ENCODE measurements at regions not wholly inside any gene's neighbourhood (a gene's known extent, or its start where the extent isn't known, plus 50 kb on each side); places are given as distances from the start of the nearest gene placed in this dataset.

GRCh38 chr3:6254490-6254889, 606.4 kb upstream of the GRM7 start:
- no peak overlapping the region for H3K4me3 ChIP-seq (ENCODE audit: low read depth, low read length)
- no peaks in the 10 kb centered on the region for H3K9me3 ChIP-seq (ENCODE audit: control insufficient read depth, insufficient read depth, low read length)
- H3K9ac ChIP-seq (ENCODE audit: low read depth, low read length): no peak overlapping the region
- H3K4me1 ChIP-seq (ENCODE audit: control insufficient read depth, insufficient read depth, low read length): no peaks in the 10 kb centered on the region
- no peaks in the 10 kb centered on the region for H3K36me3 ChIP-seq (ENCODE audit: control insufficient read depth, insufficient read depth, low read length)
- no peaks in the 10 kb centered on the region for H3K27me3 ChIP-seq (ENCODE audit: control insufficient read depth, insufficient read depth, low read length)

- H3K4me3 ChIP-seq (ENCODE audit: low read depth, low read length): no peak overlapping the region
- H3K9me3 ChIP-seq (ENCODE audit: control insufficient read depth, insufficient read depth, low read length): no peaks in the 10 kb centered on the region
- no peaks in the 10 kb centered on the region for H3K27me3 ChIP-seq (ENCODE audit: control insufficient read depth, insufficient read depth, low read length)
- H3K9ac ChIP-seq (ENCODE audit: low read depth, low read length): no peak overlapping the region
- H3K4me1 ChIP-seq (ENCODE audit: control insufficient read depth, insufficient read depth, low read length): no peaks in the 10 kb centered on the region
- no peaks in the 10 kb centered on the region for H3K36me3 ChIP-seq (ENCODE audit: control insufficient read depth, insufficient read depth, low read length)
Observed at GRCh38 chr3:6255229-6255628, 605.7 kb upstream of the GRM7 start.

GRCh38 chr3:6260551-6261191, 600.2 kb upstream of the GRM7 start:
- no peak overlapping the region for H3K4me3 ChIP-seq (ENCODE audit: low read depth, low read length)
- no peaks in the 10 kb centered on the region for H3K4me1 ChIP-seq (ENCODE audit: control insufficient read depth, insufficient read depth, low read length)
- no peak overlapping the region for H3K9ac ChIP-seq (ENCODE audit: low read depth, low read length)

GRCh38 chr3:6262010-6262409, 598.9 kb upstream of the GRM7 start:
- Histone ChIP-seq H3K27me3 (ENCODE audit: control insufficient read depth, insufficient read depth, low read length) (no peaks in the 10 kb centered on the region), H3K9ac (ENCODE audit: low read depth, low read length) (no peak overlapping the region), H3K36me3 (ENCODE audit: control insufficient read depth, insufficient read depth, low read length) (no peaks in the 10 kb centered on the region), H3K4me1 (ENCODE audit: control insufficient read depth, insufficient read depth, low read length) (no peaks in the 10 kb centered on the region), H3K9me3 (ENCODE audit: control insufficient read depth, insufficient read depth, low read length) (no peaks in the 10 kb centered on the region), H3K4me3 (ENCODE audit: low read depth, low read length) (no peak overlapping the region)

More at GRCh38 chr3:6260551-6261191, 600.2 kb upstream of the GRM7 start:
- H3K9me3 ChIP-seq (ENCODE audit: control insufficient read depth, insufficient read depth, low read length): no peaks in the 10 kb centered on the region
- no peaks in the 10 kb centered on the region for H3K27me3 ChIP-seq (ENCODE audit: control insufficient read depth, insufficient read depth, low read length)
- no peaks in the 10 kb centered on the region for H3K36me3 ChIP-seq (ENCODE audit: control insufficient read depth, insufficient read depth, low read length)

- Histone ChIP-seq H3K9ac (ENCODE audit: low read depth, low read length) (no peak overlapping the region), H3K36me3 (ENCODE audit: control insufficient read depth, insufficient read depth, low read length) (no peaks in the 10 kb centered on the region), H3K27me3 (ENCODE audit: control insufficient read depth, insufficient read depth, low read length) (no peaks in the 10 kb centered on the region), H3K9me3 (ENCODE audit: control insufficient read depth, insufficient read depth, low read length) (no peaks in the 10 kb centered on the region), H3K4me3 (ENCODE audit: low read depth, low read length) (no peak overlapping the region), H3K4me1 (ENCODE audit: control insufficient read depth, insufficient read depth, low read length) (no peaks in the 10 kb centered on the region)
Observed at GRCh38 chr3:6264036-6264435, 596.9 kb upstream of the GRM7 start.

- no peaks in the 10 kb centered on the region for H3K9me3 ChIP-seq (ENCODE audit: control insufficient read depth, insufficient read depth, low read length)
- H3K4me1 ChIP-seq (ENCODE audit: control insufficient read depth, insufficient read depth, low read length): no peaks in the 10 kb centered on the region
- H3K36me3 ChIP-seq (ENCODE audit: control insufficient read depth, insufficient read depth, low read length): no peaks in the 10 kb centered on the region
- H3K27me3 ChIP-seq (ENCODE audit: control insufficient read depth, insufficient read depth, low read length): no peaks in the 10 kb centered on the region
- H3K9ac ChIP-seq (ENCODE audit: low read depth, low read length): no peak overlapping the region
- no peak overlapping the region for H3K4me3 ChIP-seq (ENCODE audit: low read depth, low read length)
Observed at GRCh38 chr3:6264906-6265305, 596.0 kb upstream of the GRM7 start.

- H3K4me1 ChIP-seq (ENCODE audit: control insufficient read depth, insufficient read depth, low read length): no peaks in the 10 kb centered on the region
- H3K27me3 ChIP-seq (ENCODE audit: control insufficient read depth, insufficient read depth, low read length): no peaks in the 10 kb centered on the region
- H3K36me3 ChIP-seq (ENCODE audit: control insufficient read depth, insufficient read depth, low read length): no peaks in the 10 kb centered on the region
- no peak overlapping the region for H3K4me3 ChIP-seq (ENCODE audit: low read depth, low read length)
- H3K9ac ChIP-seq (ENCODE audit: low read depth, low read length): no peak overlapping the region
- H3K9me3 ChIP-seq (ENCODE audit: control insufficient read depth, insufficient read depth, low read length): no peaks in the 10 kb centered on the region
Observed at GRCh38 chr3:6266135-6266534, 594.8 kb upstream of the GRM7 start.

- Histone ChIP-seq H3K4me1 (ENCODE audit: control insufficient read depth, insufficient read depth, low read length) (no peaks in the 10 kb centered on the region), H3K9ac (ENCODE audit: low read depth, low read length) (no peak overlapping the region), H3K9me3 (ENCODE audit: control insufficient read depth, insufficient read depth, low read length) (no peaks in the 10 kb centered on the region), H3K27me3 (ENCODE audit: control insufficient read depth, insufficient read depth, low read length) (no peaks in the 10 kb centered on the region), H3K36me3 (ENCODE audit: control insufficient read depth, insufficient read depth, low read length) (no peaks in the 10 kb centered on the region), H3K4me3 (ENCODE audit: low read depth, low read length) (no peak overlapping the region)
Observed at GRCh38 chr3:6273878-6274277, 587.0 kb upstream of the GRM7 start.

GRCh38 chr3:6281662-6282061, 579.3 kb upstream of the GRM7 start:
- Histone ChIP-seq H3K36me3 (ENCODE audit: control insufficient read depth, insufficient read depth, low read length) (no peaks in the 10 kb centered on the region), H3K9ac (ENCODE audit: low read depth, low read length) (no peak overlapping the region), H3K27me3 (ENCODE audit: control insufficient read depth, insufficient read depth, low read length) (no peaks in the 10 kb centered on the region), H3K4me3 (ENCODE audit: low read depth, low read length) (no peak overlapping the region), H3K9me3 (ENCODE audit: control insufficient read depth, insufficient read depth, low read length) (no peaks in the 10 kb centered on the region), H3K4me1 (ENCODE audit: control insufficient read depth, insufficient read depth, low read length) (no peaks in the 10 kb centered on the region)

GRCh38 chr3:6282918-6283317, 578.0 kb upstream of the GRM7 start:
- Histone ChIP-seq H3K27me3 (ENCODE audit: control insufficient read depth, insufficient read depth, low read length) (no peaks in the 10 kb centered on the region), H3K4me1 (ENCODE audit: control insufficient read depth, insufficient read depth, low read length) (no peaks in the 10 kb centered on the region), H3K9me3 (ENCODE audit: control insufficient read depth, insufficient read depth, low read length) (no peaks in the 10 kb centered on the region), H3K36me3 (ENCODE audit: control insufficient read depth, insufficient read depth, low read length) (no peaks in the 10 kb centered on the region), H3K4me3 (ENCODE audit: low read depth, low read length) (no peak overlapping the region), H3K9ac (ENCODE audit: low read depth, low read length) (no peak overlapping the region)

- Histone ChIP-seq H3K27me3 (ENCODE audit: control insufficient read depth, insufficient read depth, low read length) (no peaks in the 10 kb centered on the region), H3K9me3 (ENCODE audit: control insufficient read depth, insufficient read depth, low read length) (no peaks in the 10 kb centered on the region), H3K9ac (ENCODE audit: low read depth, low read length) (no peak overlapping the region), H3K4me1 (ENCODE audit: control insufficient read depth, insufficient read depth, low read length) (no peaks in the 10 kb centered on the region), H3K36me3 (ENCODE audit: control insufficient read depth, insufficient read depth, low read length) (no peaks in the 10 kb centered on the region), H3K4me3 (ENCODE audit: low read depth, low read length) (no peak overlapping the region)
Observed at GRCh38 chr3:6287088-6287875, 573.6 kb upstream of the GRM7 start.

GRCh38 chr3:6301626-6302025, 559.3 kb upstream of the GRM7 start:
- no peaks in the 10 kb centered on the region for H3K4me1 ChIP-seq (ENCODE audit: control insufficient read depth, insufficient read depth, low read length)
- H3K4me3 ChIP-seq (ENCODE audit: low read depth, low read length): no peak overlapping the region
- no peak overlapping the region for H3K9ac ChIP-seq (ENCODE audit: low read depth, low read length)
- no peaks in the 10 kb centered on the region for H3K9me3 ChIP-seq (ENCODE audit: control insufficient read depth, insufficient read depth, low read length)
- no peaks in the 10 kb centered on the region for H3K27me3 ChIP-seq (ENCODE audit: control insufficient read depth, insufficient read depth, low read length)
- H3K36me3 ChIP-seq (ENCODE audit: control insufficient read depth, insufficient read depth, low read length): no peaks in the 10 kb centered on the region
